Fibroblast of lung (primary cell): ENCODE measurements at regions not wholly inside any gene's neighbourhood (a gene's known extent, or its start where the extent isn't known, plus 50 kb on each side); places are given as distances from the start of the nearest gene placed in this dataset.

ENCODE experiments used
- DNase-seq, 2 donors: peaks; one replicate each; pipeline versions ENCODE4 v3.0.0 to v3.0.0-alpha.2; 2010; ENCODE audit warnings: low read depth in 2 of 2
- H2AFZ ChIP-seq: 2 replicates; pipeline ENCODE4 v1.5.1; 2012; ENCODE audit warnings: low read length, control low read depth, inconsistent platforms
- H3K27ac ChIP-seq: 2 replicates; pipeline ENCODE4 v1.5.1; 2011; ENCODE audit warnings: low read length, control low read depth; ENCODE audit not compliant: insufficient read depth
- H3K27me3 ChIP-seq: 2 replicates; pipeline ENCODE4 v1.5.1; 2011; ENCODE audit warnings: mild to moderate bottlenecking, low read length; ENCODE audit not compliant: control insufficient read depth, insufficient read depth
- H3K36me3 ChIP-seq: 2 replicates; pipeline ENCODE4 v1.5.1; 2011; ENCODE audit warnings: low read length; ENCODE audit not compliant: control insufficient read depth, insufficient read depth
- H3K4me1 ChIP-seq: 2 replicates; pipeline ENCODE4 v1.5.1; 2011; ENCODE audit warnings: low read length; ENCODE audit not compliant: control insufficient read depth, insufficient read depth; ENCODE audit errors: extremely low read depth
- H3K4me2 ChIP-seq: 2 replicates; pipeline ENCODE4 v1.5.1; 2011; ENCODE audit warnings: low read length, control low read depth; ENCODE audit not compliant: insufficient read depth; ENCODE audit errors: extremely low read depth
- H3K4me3 ChIP-seq, 4 experiments: fragments of 200-600 bp in 1 of 4; sonication (generic) in 1 of 4; replicated peaks in 1 of 4; 2 replicates each; pipeline ENCODE4 v1.5.1; 2011 to 2016; ENCODE audit warnings: low read length in 4 of 4, low read depth in 3 of 4, mild to moderate bottlenecking in 3 of 4, control low read depth in 2 of 4, inconsistent platforms in 1 of 4, mixed read lengths in 1 of 4; ENCODE audit not compliant: insufficient read depth in 1 of 4; ENCODE audit errors: control extremely low read depth in 1 of 4
- H3K79me2 ChIP-seq: 2 replicates; pipeline ENCODE4 v1.5.1; 2012; ENCODE audit warnings: mild to moderate bottlenecking, low read length, inconsistent platforms; ENCODE audit not compliant: control insufficient read depth, insufficient read depth
- H3K9ac ChIP-seq: 2 replicates; pipeline ENCODE4 v1.5.1; 2011; ENCODE audit warnings: mild to moderate bottlenecking, low read length, control low read depth; ENCODE audit not compliant: insufficient read depth
- H3K9me3 ChIP-seq: 2 replicates; pipeline ENCODE4 v1.5.1; 2012; ENCODE audit warnings: low read depth, low read length; ENCODE audit not compliant: control insufficient read depth, insufficient read depth
- H4K20me1 ChIP-seq: 2 replicates; pipeline ENCODE4 v1.5.1; 2011; ENCODE audit warnings: low read length; ENCODE audit not compliant: control insufficient read depth, insufficient read depth; ENCODE audit errors: extremely low read depth
- EZH2 ChIP-seq: IDR thresholded peaks from 2 replicates; pipeline ENCODE4 v1.5.1; 2012; ENCODE audit warnings: low read length, control low read depth, mild to moderate bottlenecking; ENCODE audit errors: missing control alignments
- TF ChIP-seq, protein P1 (sequence below), 2 donors: IDR thresholded peaks in 1 of 2; conservative IDR thresholded peaks in 1 of 2; 1 replicate in 1 of 2; 2 replicates in 1 of 2; pipeline ENCODE4 v1.5.1; 2011 to 2012; ENCODE audit warnings: low read length in 2 of 2, control low read depth in 1 of 2, inconsistent platforms in 1 of 2, low read depth in 1 of 2, mild to moderate bottlenecking in 1 of 2

DNA sequence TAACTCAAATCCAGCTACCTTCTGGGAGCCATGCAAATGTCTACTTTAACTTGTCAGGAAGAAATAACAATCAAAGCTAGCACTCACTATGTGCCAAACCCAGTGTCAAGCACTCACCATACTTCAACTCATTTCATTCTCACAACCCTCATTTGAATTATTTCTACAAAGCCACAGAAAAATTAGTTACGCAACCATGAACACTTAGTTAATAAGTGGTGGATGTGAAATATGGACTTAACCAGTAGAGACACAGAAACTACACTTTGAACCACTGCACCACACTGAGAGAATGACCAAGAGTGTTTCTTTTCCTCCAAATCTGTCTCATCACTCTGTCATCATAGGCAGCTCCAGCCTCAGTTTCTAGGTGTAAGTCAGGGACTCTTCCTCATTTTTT, 91.0 kb upstream of the MBNL1 start:
- peaks cover 9% of the 10 kb centered on the region for H3K4me1 ChIP-seq
- H4K20me1 ChIP-seq: no peaks in the 10 kb centered on the region
- peak; percentile 25 to 41 for DNase-seq
- H2AFZ ChIP-seq: no peak overlapping the region
- no peak overlapping the region for H3K4me3 ChIP-seq
- no peak overlapping the region for H3K4me2 ChIP-seq
- TF ChIP-seq, protein P1, sequence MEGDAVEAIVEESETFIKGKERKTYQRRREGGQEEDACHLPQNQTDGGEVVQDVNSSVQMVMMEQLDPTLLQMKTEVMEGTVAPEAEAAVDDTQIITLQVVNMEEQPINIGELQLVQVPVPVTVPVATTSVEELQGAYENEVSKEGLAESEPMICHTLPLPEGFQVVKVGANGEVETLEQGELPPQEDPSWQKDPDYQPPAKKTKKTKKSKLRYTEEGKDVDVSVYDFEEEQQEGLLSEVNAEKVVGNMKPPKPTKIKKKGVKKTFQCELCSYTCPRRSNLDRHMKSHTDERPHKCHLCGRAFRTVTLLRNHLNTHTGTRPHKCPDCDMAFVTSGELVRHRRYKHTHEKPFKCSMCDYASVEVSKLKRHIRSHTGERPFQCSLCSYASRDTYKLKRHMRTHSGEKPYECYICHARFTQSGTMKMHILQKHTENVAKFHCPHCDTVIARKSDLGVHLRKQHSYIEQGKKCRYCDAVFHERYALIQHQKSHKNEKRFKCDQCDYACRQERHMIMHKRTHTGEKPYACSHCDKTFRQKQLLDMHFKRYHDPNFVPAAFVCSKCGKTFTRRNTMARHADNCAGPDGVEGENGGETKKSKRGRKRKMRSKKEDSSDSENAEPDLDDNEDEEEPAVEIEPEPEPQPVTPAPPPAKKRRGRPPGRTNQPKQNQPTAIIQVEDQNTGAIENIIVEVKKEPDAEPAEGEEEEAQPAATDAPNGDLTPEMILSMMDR (conservative IDR thresholded peaks at IDR 0.05 in 1 of 2, IDR thresholded peaks at IDR 0.05 in 1 of 2; ENCODE audit: low read depth in 1 of 2, low read length in 2 of 2): no peak
- TF ChIP-seq EZH2: no peak
- H3K79me2 ChIP-seq: no peaks in the 10 kb centered on the region
- no peaks in the 10 kb centered on the region for H3K27me3 ChIP-seq
- H3K27ac ChIP-seq: no peak overlapping the region
- H3K9me3 ChIP-seq: no peaks in the 10 kb centered on the region
- H3K36me3 ChIP-seq: no peaks in the 10 kb centered on the region
- no peak overlapping the region for H3K9ac ChIP-seq

DNA sequence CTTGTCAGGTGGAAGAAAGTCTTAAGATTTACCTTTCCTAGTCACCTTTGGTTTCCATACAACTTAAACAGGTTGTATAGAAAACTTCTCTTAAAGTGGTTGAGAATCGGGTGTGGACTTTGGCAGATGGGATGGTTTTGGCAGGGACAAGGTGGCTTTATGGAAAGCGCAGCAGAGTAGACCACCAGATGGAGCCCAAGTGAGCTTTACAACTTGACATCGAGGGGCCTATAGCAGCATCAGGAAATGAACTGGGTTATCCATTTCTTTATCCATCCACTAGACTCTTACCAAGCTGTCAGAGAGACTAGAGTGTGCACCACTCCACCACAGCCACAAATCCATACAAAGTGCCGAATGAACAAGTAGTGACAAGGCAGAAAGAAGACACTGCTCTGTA, 85.3 kb upstream of the MBNL1 start:
- Histone ChIP-seq H3K4me3 (no peak overlapping the region), H3K79me2 (no peaks in the 10 kb centered on the region), H3K27ac (no peak overlapping the region), H2AFZ (no peak overlapping the region), H3K36me3 (no peaks in the 10 kb centered on the region), H3K4me2 (no peak overlapping the region), H3K9me3 (no peaks in the 10 kb centered on the region), H3K4me1 (peaks cover 7% of the 10 kb centered on the region), H3K27me3 (no peaks in the 10 kb centered on the region), H3K9ac (no peak overlapping the region), H4K20me1 (no peaks in the 10 kb centered on the region)
- TF ChIP-seq EZH2: no peak
- TF ChIP-seq, protein P1 (conservative IDR thresholded peaks at IDR 0.05 in 1 of 2, IDR thresholded peaks at IDR 0.05 in 1 of 2; ENCODE audit: low read depth in 1 of 2, low read length in 2 of 2): peak; percentile 25 to 52
- peak in 1 of 2 donors; percentile 65 for DNase-seq

DNA sequence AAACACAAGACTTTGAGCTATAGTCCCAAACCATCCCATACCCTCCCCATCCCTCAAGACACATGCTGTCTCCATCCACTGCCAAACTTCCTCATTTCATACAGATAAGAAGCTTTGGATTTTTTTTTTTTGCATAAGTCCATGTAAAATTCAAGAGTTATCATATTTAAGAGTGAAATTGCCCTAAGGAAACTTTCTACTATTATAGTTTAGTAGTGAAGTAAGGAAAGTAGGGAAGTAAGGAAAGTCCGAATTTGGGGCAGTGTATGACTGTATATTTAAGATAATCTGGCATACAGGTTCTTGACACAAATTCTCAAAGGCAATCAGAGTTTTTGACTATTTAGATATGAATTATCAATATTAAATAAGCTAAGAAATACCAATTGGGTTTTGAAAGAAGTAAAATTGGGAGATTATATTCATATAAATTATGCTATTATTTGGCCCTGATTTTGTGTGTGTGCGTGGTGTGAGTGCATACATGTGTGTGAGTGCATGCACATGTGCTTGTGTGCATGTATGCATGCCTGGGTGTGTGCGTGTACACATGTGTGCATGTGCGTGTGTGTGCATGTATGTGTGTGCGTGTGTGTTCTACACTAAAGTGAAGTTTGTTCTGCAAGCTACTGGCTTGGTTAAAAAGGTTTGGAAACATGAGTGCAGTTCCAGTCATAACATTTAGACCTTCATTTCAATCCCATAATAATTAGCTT, 83.6 kb upstream of the MBNL1 start:
- Histone ChIP-seq H3K9ac (no peak overlapping the region), H3K4me2 (no peak overlapping the region), H3K9me3 (no peaks in the 10 kb centered on the region), H3K4me3 (no peak overlapping the region), H3K27me3 (no peaks in the 10 kb centered on the region), H3K4me1 (peaks cover 7% of the 10 kb centered on the region), H3K36me3 (no peaks in the 10 kb centered on the region), H3K27ac (no peak overlapping the region), H2AFZ (no peak overlapping the region), H3K79me2 (no peaks in the 10 kb centered on the region), H4K20me1 (no peaks in the 10 kb centered on the region)
- DNase-seq: no peak
- TF ChIP-seq, protein P1 (conservative IDR thresholded peaks at IDR 0.05 in 1 of 2, IDR thresholded peaks at IDR 0.05 in 1 of 2; ENCODE audit: low read depth in 1 of 2, low read length in 2 of 2): no peak
- no peak for TF ChIP-seq EZH2
